ENCODE measurements at regions not wholly inside any gene's neighbourhood (a gene's known extent, or its start where the extent isn't known, plus 50 kb on each side); places are given as distances from the start of the nearest gene placed in this dataset.

- TF ChIP-seq POLR2A (IDR thresholded peaks at IDR 0.05), result no peak
- TF ChIP-seq CTCF (IDR thresholded peaks at IDR 0.05), result no peak
Measured at GRCh38 chr18:78778651-78779050, 201.0 kb upstream of the SALL3 start.
